ENCODE measurements at regions not wholly inside any gene's neighbourhood (a gene's known extent, or its start where the extent isn't known, plus 50 kb on each side); places are given as distances from the start of the nearest gene placed in this dataset.
"Not testable (repeated sequence)": the region's sequence is repeated elsewhere in the genome, so short reads cannot be mapped to it uniquely, and the experiment has no call there.

DNA sequence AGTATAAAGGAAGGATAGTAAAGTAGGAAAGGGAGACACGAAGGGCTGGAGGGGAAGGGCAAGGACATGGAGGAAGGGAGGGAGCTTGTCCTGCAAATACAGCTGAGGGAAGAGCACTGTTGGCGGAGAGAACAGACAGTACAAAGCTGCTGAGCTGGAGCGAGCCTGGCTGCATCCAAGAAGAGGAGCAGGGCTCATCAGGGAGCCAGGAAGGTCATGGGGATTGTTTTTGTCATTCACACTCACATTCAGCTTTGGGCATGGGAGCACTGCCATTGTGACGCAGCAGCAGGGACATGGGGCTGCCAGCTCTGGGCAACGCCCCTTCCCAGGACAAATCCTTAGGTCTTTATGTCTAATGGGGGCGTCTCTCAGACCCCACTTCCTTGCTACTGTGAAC, 125.1 kb downstream of the COPS8 start:
- intact Hi-C loops (cut with micrococcal nuclease) (no loop called here), dilution Hi-C loops (cut with MboI; ENCODE audit: extremely low pct_ligation_motif_present, low sequenced_read_pairs) (no loop called here)
- Histone ChIP-seq H3K27ac (ENCODE audit: insufficient read depth, low read depth, low read length) (no peak overlapping the region), H3K4me1 (ENCODE audit: control insufficient read depth, extremely low read depth, insufficient read depth, low read length) (no peaks in the 10 kb centered on the region), H3K79me2 (ENCODE audit: control insufficient read depth, insufficient read depth, low read length) (no peaks in the 10 kb centered on the region), H3K9me1 (replicated peaks; ENCODE audit: control insufficient read depth, extremely low read depth, insufficient read depth, low read length) (no peaks in the 10 kb centered on the region), H2AFZ (ENCODE audit: low read depth, low read length) (no peak overlapping the region), H3K9ac (replicated peaks; ENCODE audit: extremely low read depth, insufficient read depth, low read length) (no peak overlapping the region), H3K36me3 (ENCODE audit: control insufficient read depth in 2 of 2, extremely low read depth in 1 of 2, insufficient read depth in 2 of 2, low read length in 2 of 2) (no peaks in the 10 kb centered on the region), H4K20me1 (replicated peaks; ENCODE audit: control insufficient read depth, extremely low read depth, insufficient read depth, low read length) (no peaks in the 10 kb centered on the region), H3K27me3 (ENCODE audit: control insufficient read depth in 2 of 2, insufficient read depth in 2 of 2, low read length in 2 of 2) (peaks cover 0 to under 1% of the 10 kb centered on the region in 2 experiments), H3K4me3 (replicated peaks in 1 of 3; ENCODE audit: insufficient read depth in 1 of 3, low read depth in 1 of 3, low read length in 3 of 3) (no peak overlapping the region), H3K9me3 (replicated peaks; ENCODE audit: control insufficient read depth, insufficient read depth, low read length) (no peaks in the 10 kb centered on the region), H3K4me2 (ENCODE audit: insufficient read depth, low read length) (no peak overlapping the region)
- DNase-seq (ENCODE audit: low read depth, low spot score) (no peak), FAIRE-seq (no peak)
- ChIA-PET CTCF (no interaction called here), POLR2A (no interaction called here)
- no TSS peak for BruUV-seq (replicated peaks)
- TF ChIP-seq MAX (IDR thresholded peaks at IDR 0.05; ENCODE audit: insufficient read depth, insufficient read length) (no peak), EZH2 (IDR thresholded peaks at IDR 0.05; ENCODE audit: borderline replicate concordance, low read depth, low read length, severe bottlenecking) (no peak), GATA2 (IDR thresholded peaks at IDR 0.05; ENCODE audit: insufficient read depth, insufficient read length, low read depth, low read length) (no peak), POLR2A (IDR thresholded peaks at IDR 0.05; ENCODE audit: low read depth, low read length) (no peak), MYC (IDR thresholded peaks at IDR 0.05; ENCODE audit: low read depth, low read length) (no peak), FOS (IDR thresholded peaks at IDR 0.05; ENCODE audit: borderline replicate concordance, insufficient read depth, low read length) (no peak), JUN (IDR thresholded peaks at IDR 0.05; ENCODE audit: borderline replicate concordance, insufficient read depth, insufficient read length, low read depth) (no peak), CTCF (IDR thresholded peaks at IDR 0.05; ENCODE audit: extremely low read depth in 1 of 2, insufficient read depth in 1 of 2, low read depth in 1 of 2, low read length in 2 of 2) (no peak), POLR2AphosphoS5 (IDR thresholded peaks at IDR 0.05; ENCODE audit: insufficient read depth, low read depth, low read length) (no peak)

GRCh38 chr2:237212356-237213279, 126.9 kb downstream of the COPS8 start:
- H3K79me2 ChIP-seq (ENCODE audit: control insufficient read depth, insufficient read depth, low read length); FAIRE-seq; intact Hi-C loops (cut with micrococcal nuclease); H3K9me3 ChIP-seq (replicated peaks; ENCODE audit: control insufficient read depth, insufficient read depth, low read length); dilution Hi-C loops (cut with MboI; ENCODE audit: extremely low pct_ligation_motif_present, low sequenced_read_pairs); POLR2A ChIA-PET; BruUV-seq (replicated peaks); DNase-seq (ENCODE audit: low read depth, low spot score); H3K9ac ChIP-seq (replicated peaks; ENCODE audit: extremely low read depth, insufficient read depth, low read length); CTCF ChIA-PET; H3K4me1 ChIP-seq (ENCODE audit: control insufficient read depth, extremely low read depth, insufficient read depth, low read length); H3K4me3 ChIP-seq (replicated peaks in 1 of 3; ENCODE audit: insufficient read depth in 1 of 3, low read depth in 1 of 3, low read length in 3 of 3); H3K36me3 ChIP-seq (ENCODE audit: control insufficient read depth in 2 of 2, extremely low read depth in 1 of 2, insufficient read depth in 2 of 2, low read length in 2 of 2); H4K20me1 ChIP-seq (replicated peaks; ENCODE audit: control insufficient read depth, extremely low read depth, insufficient read depth, low read length); H3K4me2 ChIP-seq (ENCODE audit: insufficient read depth, low read length); H2AFZ ChIP-seq (ENCODE audit: low read depth, low read length); H3K27ac ChIP-seq (ENCODE audit: insufficient read depth, low read depth, low read length); H3K27me3 ChIP-seq (ENCODE audit: control insufficient read depth in 2 of 2, insufficient read depth in 2 of 2, low read length in 2 of 2); H3K9me1 ChIP-seq (replicated peaks; ENCODE audit: control insufficient read depth, extremely low read depth, insufficient read depth, low read length): not testable (repeated sequence)
